ENCODE measurements at regions not wholly inside any gene's neighbourhood (a gene's known extent, or its start where the extent isn't known, plus 50 kb on each side); places are given as distances from the start of the nearest gene placed in this dataset.

DNA sequence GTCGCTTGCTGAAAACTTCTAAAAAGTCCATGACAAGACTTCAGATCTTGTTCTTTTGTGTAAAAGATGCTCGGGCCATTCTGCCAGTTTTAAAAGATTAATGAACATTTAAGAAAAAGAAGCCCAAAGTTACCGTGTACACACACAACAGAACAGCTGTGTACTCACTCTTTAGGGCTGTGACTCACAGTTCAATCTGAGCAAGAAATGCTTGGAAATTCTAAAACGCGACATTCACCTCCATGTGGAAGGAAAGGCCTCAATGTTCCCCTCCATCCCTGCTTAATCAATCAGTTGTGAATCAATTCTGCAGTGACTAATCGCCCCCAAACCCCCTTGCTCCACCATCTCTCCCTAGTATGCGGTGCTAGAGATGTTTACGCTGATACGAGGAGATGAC, 609.9 kb upstream of the SALL1 start:
- TF ChIP-seq, protein P1, sequence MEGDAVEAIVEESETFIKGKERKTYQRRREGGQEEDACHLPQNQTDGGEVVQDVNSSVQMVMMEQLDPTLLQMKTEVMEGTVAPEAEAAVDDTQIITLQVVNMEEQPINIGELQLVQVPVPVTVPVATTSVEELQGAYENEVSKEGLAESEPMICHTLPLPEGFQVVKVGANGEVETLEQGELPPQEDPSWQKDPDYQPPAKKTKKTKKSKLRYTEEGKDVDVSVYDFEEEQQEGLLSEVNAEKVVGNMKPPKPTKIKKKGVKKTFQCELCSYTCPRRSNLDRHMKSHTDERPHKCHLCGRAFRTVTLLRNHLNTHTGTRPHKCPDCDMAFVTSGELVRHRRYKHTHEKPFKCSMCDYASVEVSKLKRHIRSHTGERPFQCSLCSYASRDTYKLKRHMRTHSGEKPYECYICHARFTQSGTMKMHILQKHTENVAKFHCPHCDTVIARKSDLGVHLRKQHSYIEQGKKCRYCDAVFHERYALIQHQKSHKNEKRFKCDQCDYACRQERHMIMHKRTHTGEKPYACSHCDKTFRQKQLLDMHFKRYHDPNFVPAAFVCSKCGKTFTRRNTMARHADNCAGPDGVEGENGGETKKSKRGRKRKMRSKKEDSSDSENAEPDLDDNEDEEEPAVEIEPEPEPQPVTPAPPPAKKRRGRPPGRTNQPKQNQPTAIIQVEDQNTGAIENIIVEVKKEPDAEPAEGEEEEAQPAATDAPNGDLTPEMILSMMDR (IDR thresholded peaks at IDR 0.05) = no peak

- TF ChIP-seq, protein P1 (IDR thresholded peaks at IDR 0.05) = no peak
These were observed 608.9 kb upstream of the SALL1 start for GRCh38 chr16:51759999-51760398.

DNA sequence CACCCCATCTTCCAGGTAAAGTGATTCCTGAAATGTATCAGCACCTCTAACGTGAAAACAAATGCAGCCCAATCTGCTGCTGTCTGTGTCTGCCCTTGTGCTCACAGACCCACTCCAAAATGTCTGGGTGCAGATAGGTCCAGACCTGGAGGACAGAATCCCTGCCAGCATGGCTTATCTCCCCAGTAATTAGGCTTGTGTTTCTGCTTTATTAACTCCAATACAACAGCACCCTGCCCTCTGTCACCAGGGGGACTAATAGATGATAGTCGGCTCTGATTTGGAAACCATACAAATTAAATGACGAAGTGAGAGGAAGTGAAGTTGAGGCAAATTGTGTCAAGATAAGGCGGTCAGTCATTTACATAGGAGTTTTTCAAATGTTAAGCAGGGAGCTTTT, 608.3 kb upstream of the SALL1 start:
- TF ChIP-seq, protein P1 (IDR thresholded peaks at IDR 0.05) = no peak

DNA sequence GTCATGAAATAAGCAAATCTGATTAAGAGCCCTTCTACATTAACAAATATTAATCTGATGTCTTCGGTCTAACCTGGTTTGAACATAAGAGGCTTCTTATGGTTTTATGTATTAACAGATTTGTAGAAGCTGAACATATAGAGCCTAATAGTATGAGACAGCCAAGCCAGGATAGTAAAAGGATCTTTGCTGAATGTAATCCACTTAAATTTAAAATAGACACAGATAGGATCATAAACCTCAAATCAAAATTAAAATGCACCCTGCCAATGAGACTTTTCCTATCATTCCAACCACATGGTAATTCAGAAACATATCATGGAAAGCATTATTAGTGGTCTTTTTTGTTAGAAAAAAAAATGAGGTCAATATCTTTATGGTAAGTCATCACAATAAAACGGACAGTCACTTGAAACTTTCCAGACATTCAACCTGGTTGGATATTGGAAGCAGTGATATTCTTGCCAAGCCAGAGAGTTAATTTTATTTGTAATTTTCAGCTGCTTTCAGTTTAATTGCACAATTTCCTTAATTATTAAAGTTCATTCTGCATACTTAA, 606.9 kb upstream of the SALL1 start:
- TF ChIP-seq, protein P1 (IDR thresholded peaks at IDR 0.05) = no peak

DNA sequence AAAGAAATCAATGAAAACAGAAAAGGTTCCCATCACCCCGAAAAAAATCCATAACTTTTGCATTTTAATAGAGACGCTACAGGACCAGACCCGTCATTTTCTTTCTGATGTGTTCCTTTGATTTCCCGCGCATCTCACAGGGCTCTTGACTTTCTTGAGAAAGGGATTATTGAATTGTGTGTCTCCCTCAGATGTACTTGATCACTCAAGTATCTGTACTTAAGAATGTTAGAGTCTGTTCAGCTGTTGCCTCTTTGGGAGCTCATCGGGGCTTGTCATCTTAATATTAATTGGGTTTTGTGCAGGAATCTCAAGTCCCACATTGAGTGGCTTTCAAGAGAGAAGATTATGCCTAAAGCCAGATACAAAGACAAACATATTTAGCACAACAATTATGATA, 606.4 kb upstream of the SALL1 start:
- TF ChIP-seq, protein P1 (IDR thresholded peaks at IDR 0.05) = no peak

GRCh38 chr16:51757124-51757470, 606.0 kb upstream of the SALL1 start:
- TF ChIP-seq, protein P1 (IDR thresholded peaks at IDR 0.05) = no peak

- TF ChIP-seq, protein P1 (IDR thresholded peaks at IDR 0.05) = no peak
These were observed 605.5 kb upstream of the SALL1 start for GRCh38 chr16:51756447-51757123.

All from LNCAP (cell line).